Heart right ventricle (tissue), 16 donors: ENCODE measurements at regions not wholly inside any gene's neighbourhood (a gene's known extent, or its start where the extent isn't known, plus 50 kb on each side); places are given as distances from the start of the nearest gene placed in this dataset.

Experiments used
- ATAC-seq, 8 donors: fragments of 200-7000 bp; cut with Tn5 transposase; one replicate each; pipeline ENCODE4 v1.9.1; 2020; ENCODE audit warnings: mild to moderate bottlenecking in 8 of 8, moderate library complexity in 8 of 8, moderate number of reproducible peaks in 1 of 8
- DNase-seq, 2 donors: peaks; one replicate each; pipeline ENCODE4 v3.0.0-alpha.2; 2020
- H3K27ac ChIP-seq, 10 donors: fragments of 200-600 bp; sonication (generic) in 2 of 10; one replicate each; pipeline versions ENCODE4 v1.5.0 to v1.8.0; 2020 to 2022; ENCODE audit warnings: mild to moderate bottlenecking in 3 of 10
- H3K27me3 ChIP-seq, 7 donors: fragments of 200-600 bp; one replicate each; pipeline ENCODE4 v1.8.0; 2021 to 2022; ENCODE audit warnings: mild to moderate bottlenecking in 2 of 7
- H3K36me3 ChIP-seq, 9 donors: fragments of 200-600 bp; sonication (generic) in 1 of 9; one replicate each; pipeline versions ENCODE4 v1.5.0 to v1.8.0; 2020 to 2022; ENCODE audit warnings: mild to moderate bottlenecking in 2 of 9
- H3K4me1 ChIP-seq, 9 donors: fragments of 200-600 bp; sonication (generic) in 1 of 9; one replicate each; pipeline versions ENCODE4 v1.5.0 to v1.8.0; 2020 to 2022; ENCODE audit warnings: mild to moderate bottlenecking in 4 of 9
- H3K4me3 ChIP-seq, 10 donors: fragments of 200-600 bp; sonication (generic) in 2 of 10; one replicate each; pipeline versions ENCODE4 v1.5.0 to v1.8.0; 2020 to 2022; ENCODE audit warnings: mild to moderate bottlenecking in 7 of 10, moderate library complexity in 2 of 10
- H3K9me3 ChIP-seq, 11 donors: fragments of 200-600 bp in 10 of 11; sonication (generic) in 2 of 11; one replicate each; pipeline versions ENCODE4 v1.5.0 to v1.8.0; 2013 to 2022; ENCODE audit warnings: mild to moderate bottlenecking in 2 of 11, control low read depth in 1 of 11, moderate library complexity in 1 of 11
- WGBS, 2 donors: extraction: QIAGEN DNeasy Blood & Tissue Kit; methylation state at CpG; one replicate each; pipeline ENCODE4 v1.1.7; 2013; ENCODE audit warnings: inconsistent platforms in 1 of 2; 5-methylcytosine and 5-hydroxymethylcytosine counted together
- intact Hi-C, 10 donors: fragments of 100-400 bp; cut with DNase I; formaldehyde crosslinking; loops; one replicate each; pipeline versions ENCODE4 v1.11.1 to v1.14.2; 2022
- TF ChIP-seq, protein P1 (sequence below), 9 donors: fragments of 200-600 bp; sonication (generic) in 2 of 9; IDR thresholded peaks; one replicate each; pipeline versions ENCODE4 v1.5.0 to v1.8.0; 2021 to 2022; ENCODE audit warnings: antibody characterized with exemption in 9 of 9, mild to moderate bottlenecking in 5 of 9, moderate library complexity in 1 of 9
- donor health status: Arrhythmogenic right ventricular cardiomyopathy.
- donor health status: ischemic (EF 13 %, LVEDD 7.1; RV severe dilation, severe dysfunction).
- donor health status: healthy with polysubstance abuse.
- donor health status: DM: no; HTN: yes; CAD: no.
- donor health status: DM: no; HTN: no; CAD: no.
- donor health status: ischemic (EF 25% LVEDD 6.9; RV normal size, moderate dysfunction).
- donor health status: ischemic (EF 25% LVEDD 5.7; RV mildly dilated, moderate dysfunction).
- donor health status: healthy.
- donor health status: DM: yes; HTN: yes; CAD: no.
- donor health status: Ischemic cardiomyopathy.
- donor health status: ischemic (EF 35%, LVEDD 5.7; RV mildly dilated, moderate dysfunction).
- donor health status: nonischemic (EF 11% LVEDD 7.7; RV severe dilation, severe dysfunction).
- donor health status: DM: yes; HTN: yes; CAD: no.
- donor health status: PGD.
- donor health status: ischemic (EF 29% LVEDD 5.4; RV normal size, mild dysfunction).
- donor health status: nonischemic (EF 23%, LVEDD 6.1; RV moderate dilation, normal function).

DNA sequence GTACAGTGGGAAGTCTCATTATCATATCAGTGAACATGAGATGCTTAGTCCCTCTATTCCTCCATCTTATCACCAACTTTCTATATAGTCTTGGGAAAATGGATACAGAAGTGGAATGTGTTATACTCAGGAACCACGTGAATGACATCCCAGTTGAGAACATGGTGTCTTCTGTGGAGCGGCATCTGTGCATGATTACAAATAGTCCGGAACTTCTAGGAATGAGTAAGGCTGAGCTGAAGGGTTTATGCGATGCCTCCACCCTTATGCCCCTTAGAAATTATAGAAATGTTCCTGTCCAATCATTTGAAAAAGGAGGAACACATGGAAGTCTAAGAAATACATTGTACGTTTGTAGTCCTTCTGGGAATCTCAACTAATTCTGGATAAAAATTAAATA, 64.8 kb upstream of the TMEM108 start:
- no peaks in the 10 kb centered on the region for H3K36me3 ChIP-seq
- no peak overlapping the region for H3K27ac ChIP-seq
- no peak for DNase-seq
- no peak overlapping the region for H3K4me3 ChIP-seq
- WGBS, 2 donors = 87 to 88% methylated on average over 5 of the region's 5 CpGs
- no peak for ATAC-seq
- no peaks in the 10 kb centered on the region for H3K9me3 ChIP-seq
- H3K4me1 ChIP-seq = no peaks in the 10 kb centered on the region
- H3K27me3 ChIP-seq = no peaks in the 10 kb centered on the region
- intact Hi-C loops = no loop called here
- TF ChIP-seq, protein P1, sequence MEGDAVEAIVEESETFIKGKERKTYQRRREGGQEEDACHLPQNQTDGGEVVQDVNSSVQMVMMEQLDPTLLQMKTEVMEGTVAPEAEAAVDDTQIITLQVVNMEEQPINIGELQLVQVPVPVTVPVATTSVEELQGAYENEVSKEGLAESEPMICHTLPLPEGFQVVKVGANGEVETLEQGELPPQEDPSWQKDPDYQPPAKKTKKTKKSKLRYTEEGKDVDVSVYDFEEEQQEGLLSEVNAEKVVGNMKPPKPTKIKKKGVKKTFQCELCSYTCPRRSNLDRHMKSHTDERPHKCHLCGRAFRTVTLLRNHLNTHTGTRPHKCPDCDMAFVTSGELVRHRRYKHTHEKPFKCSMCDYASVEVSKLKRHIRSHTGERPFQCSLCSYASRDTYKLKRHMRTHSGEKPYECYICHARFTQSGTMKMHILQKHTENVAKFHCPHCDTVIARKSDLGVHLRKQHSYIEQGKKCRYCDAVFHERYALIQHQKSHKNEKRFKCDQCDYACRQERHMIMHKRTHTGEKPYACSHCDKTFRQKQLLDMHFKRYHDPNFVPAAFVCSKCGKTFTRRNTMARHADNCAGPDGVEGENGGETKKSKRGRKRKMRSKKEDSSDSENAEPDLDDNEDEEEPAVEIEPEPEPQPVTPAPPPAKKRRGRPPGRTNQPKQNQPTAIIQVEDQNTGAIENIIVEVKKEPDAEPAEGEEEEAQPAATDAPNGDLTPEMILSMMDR (IDR thresholded peaks at IDR 0.05) = no peak

GRCh38 chr3:132972333-132972732, 65.9 kb upstream of the TMEM108 start:
- Histone ChIP-seq H3K4me1 (no peaks in the 10 kb centered on the region), H3K9me3 (no peaks in the 10 kb centered on the region), H3K4me3 (no peak overlapping the region), H3K27me3 (no peaks in the 10 kb centered on the region), H3K36me3 (no peaks in the 10 kb centered on the region), H3K27ac (no peak overlapping the region)
- TF ChIP-seq, protein P1 (IDR thresholded peaks at IDR 0.05) = no peak
- ATAC-seq (no peak), DNase-seq (no peak)
- intact Hi-C loops = no loop called here

DNA sequence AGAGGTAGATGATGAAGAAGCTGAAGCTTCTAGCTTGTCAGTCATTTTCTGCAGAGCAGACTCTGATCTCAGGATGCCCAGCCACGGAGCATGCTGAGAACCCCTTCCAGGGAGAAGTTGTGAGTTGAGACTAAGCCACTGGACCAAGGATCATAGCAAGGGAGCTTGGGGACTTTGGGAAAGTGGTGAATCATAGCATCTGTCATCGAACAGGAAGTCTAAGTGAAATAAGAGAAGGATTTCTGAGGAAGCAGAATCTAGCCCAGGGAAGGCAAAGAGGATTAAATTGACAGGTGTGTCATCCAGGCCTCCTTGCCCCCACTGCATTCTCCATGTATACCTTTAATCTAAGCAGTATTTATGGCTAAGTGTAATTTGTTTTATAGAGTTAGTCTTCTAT, 71.8 kb upstream of the TMEM108 start:
- no peak for ATAC-seq
- H3K9me3 ChIP-seq = peaks cover 0 to under 1% (median 0%) of the 10 kb centered on the region in 11 donors
- no peaks in the 10 kb centered on the region for H3K27me3 ChIP-seq
- H3K27ac ChIP-seq = no peak overlapping the region
- DNase-seq = no peak
- TF ChIP-seq, protein P1 (IDR thresholded peaks at IDR 0.05) = no peak
- no peaks in the 10 kb centered on the region for H3K36me3 ChIP-seq
- H3K4me3 ChIP-seq = no peak overlapping the region
- 54 to 60% methylated on average over 2 of the region's 2 CpGs for WGBS, 2 donors
- intact Hi-C loops = no loop called here
- peaks cover 0 to 3% (median 0%) of the 10 kb centered on the region in 9 donors for H3K4me1 ChIP-seq

GRCh38 chr3:132964266-132964665, 73.9 kb upstream of the TMEM108 start:
- 48 to 51% methylated on average over 3 of the region's 3 CpGs for WGBS, 2 donors
- H3K9me3 ChIP-seq = peaks cover 0 to 4% (median 0%) of the 10 kb centered on the region in 11 donors
- no peak overlapping the region for H3K27ac ChIP-seq
- no peaks in the 10 kb centered on the region for H3K27me3 ChIP-seq
- DNase-seq (no peak), ATAC-seq (no peak)
- TF ChIP-seq, protein P1 (IDR thresholded peaks at IDR 0.05) = no peak
- no peaks in the 10 kb centered on the region for H3K36me3 ChIP-seq
- H3K4me1 ChIP-seq = peaks cover 0 to 3% (median 0%) of the 10 kb centered on the region in 9 donors
- H3K4me3 ChIP-seq = no peak overlapping the region
- intact Hi-C loops = no loop called here
